ENCODE measurements at regions not wholly inside any gene's neighbourhood (a gene's known extent, or its start where the extent isn't known, plus 50 kb on each side); places are given as distances from the start of the nearest gene placed in this dataset.

DNA sequence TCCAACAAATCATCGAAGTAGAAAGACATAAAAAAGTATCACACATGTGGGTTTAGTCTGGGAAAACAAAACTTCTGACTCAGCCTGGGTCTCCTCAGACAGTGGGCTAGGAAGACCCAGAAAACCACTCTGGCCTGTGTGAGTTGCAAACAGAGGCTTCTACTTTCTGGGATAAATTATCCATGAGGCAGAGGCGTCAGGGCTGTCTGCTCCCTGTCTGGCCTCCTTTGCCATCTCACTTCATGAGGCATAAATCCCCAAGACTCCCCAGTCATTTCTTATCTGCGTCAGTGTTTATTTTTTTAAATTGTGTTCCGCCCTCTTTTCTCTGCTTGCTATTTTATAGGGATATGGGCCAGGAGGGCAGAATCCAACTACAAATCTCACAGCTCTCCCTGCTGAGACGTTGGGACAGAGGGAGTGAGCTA is 80.6 kb upstream of the TRABD2B start:
- no peaks in the 10 kb centered on the region for H3K9me2 ChIP-seq (replicated peaks; ENCODE audit: low read depth, low read length)
- no peaks in the 10 kb centered on the region for H3K9me3 ChIP-seq (ENCODE audit: insufficient read depth, low read depth, low read length)
- no peaks in the 10 kb centered on the region for H4K20me1 ChIP-seq (ENCODE audit: insufficient read depth, low read length, poor library complexity, severe bottlenecking)
- H3K9ac ChIP-seq (ENCODE audit: low read depth, low read length, poor library complexity, severe bottlenecking): no peak overlapping the region
- TF ChIP-seq, protein P1, sequence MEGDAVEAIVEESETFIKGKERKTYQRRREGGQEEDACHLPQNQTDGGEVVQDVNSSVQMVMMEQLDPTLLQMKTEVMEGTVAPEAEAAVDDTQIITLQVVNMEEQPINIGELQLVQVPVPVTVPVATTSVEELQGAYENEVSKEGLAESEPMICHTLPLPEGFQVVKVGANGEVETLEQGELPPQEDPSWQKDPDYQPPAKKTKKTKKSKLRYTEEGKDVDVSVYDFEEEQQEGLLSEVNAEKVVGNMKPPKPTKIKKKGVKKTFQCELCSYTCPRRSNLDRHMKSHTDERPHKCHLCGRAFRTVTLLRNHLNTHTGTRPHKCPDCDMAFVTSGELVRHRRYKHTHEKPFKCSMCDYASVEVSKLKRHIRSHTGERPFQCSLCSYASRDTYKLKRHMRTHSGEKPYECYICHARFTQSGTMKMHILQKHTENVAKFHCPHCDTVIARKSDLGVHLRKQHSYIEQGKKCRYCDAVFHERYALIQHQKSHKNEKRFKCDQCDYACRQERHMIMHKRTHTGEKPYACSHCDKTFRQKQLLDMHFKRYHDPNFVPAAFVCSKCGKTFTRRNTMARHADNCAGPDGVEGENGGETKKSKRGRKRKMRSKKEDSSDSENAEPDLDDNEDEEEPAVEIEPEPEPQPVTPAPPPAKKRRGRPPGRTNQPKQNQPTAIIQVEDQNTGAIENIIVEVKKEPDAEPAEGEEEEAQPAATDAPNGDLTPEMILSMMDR (conservative IDR thresholded peaks at IDR 0.05; ENCODE audit: low read length): no peak
- no peak for TF ChIP-seq EZH2phosphoT487 (IDR thresholded peaks at IDR 0.05; ENCODE audit: borderline replicate concordance)
- no peaks in the 10 kb centered on the region for H3K27me3 ChIP-seq (ENCODE audit: insufficient read depth, low read length, poor library complexity, severe bottlenecking)
- H2AFZ ChIP-seq (ENCODE audit: low read length): no peak overlapping the region
- H3K4me3 ChIP-seq (ENCODE audit: low read length, poor library complexity, severe bottlenecking): no peak overlapping the region
- H3F3A ChIP-seq (ENCODE audit: low read depth): no peaks in the 10 kb centered on the region
- no peaks in the 10 kb centered on the region for H3K4me1 ChIP-seq (ENCODE audit: insufficient read depth, low read length, poor library complexity, severe bottlenecking)
- H3K36me3 ChIP-seq (ENCODE audit: insufficient read depth, low read length): no peaks in the 10 kb centered on the region
- no peak overlapping the region for H3K4me2 ChIP-seq (ENCODE audit: low read depth, low read length, poor library complexity, severe bottlenecking)
- H3K79me2 ChIP-seq (ENCODE audit: insufficient read depth, low read length): no peaks in the 10 kb centered on the region

DNA sequence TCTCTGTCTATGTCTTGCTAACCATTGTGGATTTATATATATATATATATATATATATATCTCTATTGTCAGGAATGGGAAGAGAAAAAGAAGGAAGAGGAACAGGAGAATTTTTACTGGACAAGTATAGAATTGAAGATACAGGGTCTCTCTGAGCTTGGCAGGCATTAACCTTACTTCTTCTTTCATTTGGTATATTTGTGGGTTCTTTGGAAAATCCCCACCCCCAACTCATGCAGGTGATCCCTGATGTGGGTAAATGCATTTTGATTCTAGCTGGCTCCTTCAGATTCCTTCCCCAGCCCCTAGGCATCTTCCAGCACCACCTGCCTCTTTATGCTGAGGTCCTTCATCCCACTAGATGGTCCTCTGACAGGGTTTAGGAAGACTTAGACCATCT is 78.8 kb upstream of the TRABD2B start:
- H3F3A ChIP-seq (ENCODE audit: low read depth): no peaks in the 10 kb centered on the region
- H3K79me2 ChIP-seq (ENCODE audit: insufficient read depth, low read length): no peaks in the 10 kb centered on the region
- no peaks in the 10 kb centered on the region for H3K9me2 ChIP-seq (replicated peaks; ENCODE audit: low read depth, low read length)
- H3K27me3 ChIP-seq (ENCODE audit: insufficient read depth, low read length, poor library complexity, severe bottlenecking): no peaks in the 10 kb centered on the region
- TF ChIP-seq, protein P1 (conservative IDR thresholded peaks at IDR 0.05; ENCODE audit: low read length): no peak
- TF ChIP-seq EZH2phosphoT487 (IDR thresholded peaks at IDR 0.05; ENCODE audit: borderline replicate concordance): no peak
- no peak overlapping the region for H2AFZ ChIP-seq (ENCODE audit: low read length)
- H4K20me1 ChIP-seq (ENCODE audit: insufficient read depth, low read length, poor library complexity, severe bottlenecking): no peaks in the 10 kb centered on the region
- H3K4me1 ChIP-seq (ENCODE audit: insufficient read depth, low read length, poor library complexity, severe bottlenecking): no peaks in the 10 kb centered on the region
- no peak overlapping the region for H3K4me2 ChIP-seq (ENCODE audit: low read depth, low read length, poor library complexity, severe bottlenecking)
- no peak overlapping the region for H3K9ac ChIP-seq (ENCODE audit: low read depth, low read length, poor library complexity, severe bottlenecking)
- no peaks in the 10 kb centered on the region for H3K9me3 ChIP-seq (ENCODE audit: insufficient read depth, low read depth, low read length)
- no peak overlapping the region for H3K4me3 ChIP-seq (ENCODE audit: low read length, poor library complexity, severe bottlenecking)
- no peaks in the 10 kb centered on the region for H3K36me3 ChIP-seq (ENCODE audit: insufficient read depth, low read length)

DNA sequence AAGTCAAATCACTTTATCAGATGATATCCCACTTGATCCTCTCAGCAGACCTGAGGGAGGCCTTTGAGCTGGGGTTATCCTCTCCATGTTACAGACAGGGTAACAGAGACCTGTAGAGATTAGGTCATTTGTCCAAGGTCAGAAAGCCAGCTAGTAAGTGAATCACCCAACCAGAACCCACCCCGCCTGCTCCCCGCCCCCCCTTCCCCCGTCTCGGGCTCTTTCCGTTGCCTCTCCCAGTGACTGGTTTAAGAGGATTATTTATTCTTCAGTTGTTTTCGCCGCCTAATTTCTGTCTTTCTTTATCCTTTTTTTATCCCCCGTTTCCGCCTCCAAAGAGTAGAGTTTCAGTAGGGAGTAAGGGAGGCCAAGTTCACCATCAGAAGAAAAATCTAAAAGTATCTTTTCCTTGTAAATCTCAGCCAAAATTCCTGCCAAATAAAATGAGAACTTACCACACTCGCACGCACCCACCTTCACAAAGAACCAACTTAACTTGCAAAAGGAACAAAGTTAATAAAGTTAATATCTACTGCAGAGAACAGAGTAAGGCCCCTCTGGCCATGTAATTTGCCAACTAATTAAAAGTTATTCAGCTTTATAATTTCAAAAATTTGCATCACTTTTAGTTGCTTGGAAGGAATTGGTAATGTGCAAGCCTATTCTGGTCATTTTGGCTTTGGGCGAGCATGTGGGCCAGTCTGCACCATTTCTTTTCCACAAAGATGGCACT is 76.8 kb upstream of the TRABD2B start:
- H3K79me2 ChIP-seq (ENCODE audit: insufficient read depth, low read length): no peaks in the 10 kb centered on the region
- no peak overlapping the region for H2AFZ ChIP-seq (ENCODE audit: low read length)
- H4K20me1 ChIP-seq (ENCODE audit: insufficient read depth, low read length, poor library complexity, severe bottlenecking): no peaks in the 10 kb centered on the region
- TF ChIP-seq EZH2phosphoT487 (IDR thresholded peaks at IDR 0.05; ENCODE audit: borderline replicate concordance): no peak
- TF ChIP-seq, protein P1 (conservative IDR thresholded peaks at IDR 0.05; ENCODE audit: low read length): no peak
- H3K9me2 ChIP-seq (replicated peaks; ENCODE audit: low read depth, low read length): no peaks in the 10 kb centered on the region
- no peaks in the 10 kb centered on the region for H3K36me3 ChIP-seq (ENCODE audit: insufficient read depth, low read length)
- no peak overlapping the region for H3K4me3 ChIP-seq (ENCODE audit: low read length, poor library complexity, severe bottlenecking)
- no peaks in the 10 kb centered on the region for H3F3A ChIP-seq (ENCODE audit: low read depth)
- no peaks in the 10 kb centered on the region for H3K4me1 ChIP-seq (ENCODE audit: insufficient read depth, low read length, poor library complexity, severe bottlenecking)
- H3K4me2 ChIP-seq (ENCODE audit: low read depth, low read length, poor library complexity, severe bottlenecking): no peak overlapping the region
- H3K9me3 ChIP-seq (ENCODE audit: insufficient read depth, low read depth, low read length): no peaks in the 10 kb centered on the region
- H3K27me3 ChIP-seq (ENCODE audit: insufficient read depth, low read length, poor library complexity, severe bottlenecking): no peaks in the 10 kb centered on the region
- no peak overlapping the region for H3K9ac ChIP-seq (ENCODE audit: low read depth, low read length, poor library complexity, severe bottlenecking)

All from Loucy (cell line).